Panc1 (cell line): ENCODE measurements at regions not wholly inside any gene's neighbourhood (a gene's known extent, or its start where the extent isn't known, plus 50 kb on each side); places are given as distances from the start of the nearest gene placed in this dataset.

ENCODE experiments used
- POLR2AphosphoS5 ChIP-seq: IDR thresholded peaks from 2 replicates; pipeline ENCODE4 v1.6.1; 2012; ENCODE audit warnings: mild to moderate bottlenecking, low read depth, low read length, moderate library complexity
- TCF7L2 ChIP-seq: IDR thresholded peaks from 2 replicates; pipeline ENCODE4 v1.6.1; 2011; ENCODE audit warnings: mild to moderate bottlenecking, low read depth, low read length, inconsistent platforms
- TF ChIP-seq, protein P1 (sequence below): fragments of 450-650 bp; IDR thresholded peaks from 2 replicates; pipeline ENCODE4 v1.5.1; 2017; ENCODE audit warnings: mild to moderate bottlenecking

DNA sequence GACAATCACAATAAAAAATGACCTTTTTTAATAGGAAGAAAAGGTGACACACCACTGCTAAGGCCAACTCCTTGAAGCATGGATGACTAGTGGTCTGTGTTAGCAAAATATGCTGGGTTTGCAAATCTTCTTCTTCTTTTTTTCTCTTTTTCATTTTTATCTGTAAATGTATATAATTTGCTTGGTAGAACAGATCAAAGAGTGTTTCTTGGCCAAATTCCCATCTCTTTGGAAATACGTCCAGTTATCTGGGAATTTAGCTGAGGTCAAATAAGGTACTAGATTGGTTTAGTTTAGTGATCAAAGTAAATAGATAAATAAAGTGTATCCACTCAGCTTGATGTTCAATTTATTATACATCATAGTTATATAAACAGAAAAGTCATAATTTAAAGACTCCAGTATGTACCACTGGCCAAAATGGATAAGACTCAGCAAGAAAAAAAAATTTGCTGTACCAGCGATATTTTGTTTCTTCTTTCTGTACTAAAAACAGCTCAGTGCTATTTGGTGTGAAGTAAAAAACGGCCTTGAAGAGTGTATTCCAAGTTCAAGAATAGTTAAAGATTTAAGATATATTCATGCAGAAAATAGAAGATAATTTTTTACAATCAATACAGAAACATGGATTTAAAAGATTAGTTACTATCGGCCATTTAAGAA is 738.6 kb upstream of the PIK3C3 start:
- TF ChIP-seq, protein P1, sequence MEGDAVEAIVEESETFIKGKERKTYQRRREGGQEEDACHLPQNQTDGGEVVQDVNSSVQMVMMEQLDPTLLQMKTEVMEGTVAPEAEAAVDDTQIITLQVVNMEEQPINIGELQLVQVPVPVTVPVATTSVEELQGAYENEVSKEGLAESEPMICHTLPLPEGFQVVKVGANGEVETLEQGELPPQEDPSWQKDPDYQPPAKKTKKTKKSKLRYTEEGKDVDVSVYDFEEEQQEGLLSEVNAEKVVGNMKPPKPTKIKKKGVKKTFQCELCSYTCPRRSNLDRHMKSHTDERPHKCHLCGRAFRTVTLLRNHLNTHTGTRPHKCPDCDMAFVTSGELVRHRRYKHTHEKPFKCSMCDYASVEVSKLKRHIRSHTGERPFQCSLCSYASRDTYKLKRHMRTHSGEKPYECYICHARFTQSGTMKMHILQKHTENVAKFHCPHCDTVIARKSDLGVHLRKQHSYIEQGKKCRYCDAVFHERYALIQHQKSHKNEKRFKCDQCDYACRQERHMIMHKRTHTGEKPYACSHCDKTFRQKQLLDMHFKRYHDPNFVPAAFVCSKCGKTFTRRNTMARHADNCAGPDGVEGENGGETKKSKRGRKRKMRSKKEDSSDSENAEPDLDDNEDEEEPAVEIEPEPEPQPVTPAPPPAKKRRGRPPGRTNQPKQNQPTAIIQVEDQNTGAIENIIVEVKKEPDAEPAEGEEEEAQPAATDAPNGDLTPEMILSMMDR = no peak
- no peak for TF ChIP-seq POLR2AphosphoS5
- TF ChIP-seq TCF7L2 = no peak
